ENCODE measurements at regions not wholly inside any gene's neighbourhood (a gene's known extent, or its start where the extent isn't known, plus 50 kb on each side); places are given as distances from the start of the nearest gene placed in this dataset.

DNA sequence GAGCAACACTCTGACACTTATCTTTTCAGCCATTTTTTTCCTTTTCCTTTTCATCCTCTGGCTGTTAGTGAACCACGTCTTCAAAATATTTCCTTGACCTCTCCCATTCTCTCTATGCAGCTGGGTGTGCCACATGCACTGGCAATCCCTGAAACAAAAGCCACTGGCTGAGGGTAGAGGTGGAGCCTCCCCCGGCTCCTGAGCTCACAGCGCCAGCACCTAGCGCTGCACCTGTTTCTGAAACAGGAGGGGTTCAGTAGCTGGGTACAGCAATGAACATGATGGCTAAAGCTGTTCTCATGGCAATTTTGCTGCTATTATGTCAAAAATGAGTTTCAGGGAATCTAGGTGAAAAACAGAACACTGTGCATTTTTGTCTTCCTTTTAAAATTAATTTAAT is 314.7 kb upstream of the ATP10A start:
- DNase-seq (ENCODE audit: low read depth in 1 of 2, low spot score in 1 of 2): no peak
- Histone ChIP-seq H3K27me3 (ENCODE audit: insufficient read depth, poor library complexity, severe bottlenecking) (no peaks in the 10 kb centered on the region), H3K4me3 (replicated peaks; ENCODE audit: insufficient read depth, low read length) (no peak overlapping the region), H3K27ac (replicated peaks) (no peak overlapping the region)
- TF ChIP-seq GABPA (IDR thresholded peaks at IDR 0.05; ENCODE audit: low read depth): no peak
- no peak for TF ChIP-seq SPI1 (IDR thresholded peaks at IDR 0.05; ENCODE audit: borderline replicate concordance, low read depth)
- TF ChIP-seq, protein P1, sequence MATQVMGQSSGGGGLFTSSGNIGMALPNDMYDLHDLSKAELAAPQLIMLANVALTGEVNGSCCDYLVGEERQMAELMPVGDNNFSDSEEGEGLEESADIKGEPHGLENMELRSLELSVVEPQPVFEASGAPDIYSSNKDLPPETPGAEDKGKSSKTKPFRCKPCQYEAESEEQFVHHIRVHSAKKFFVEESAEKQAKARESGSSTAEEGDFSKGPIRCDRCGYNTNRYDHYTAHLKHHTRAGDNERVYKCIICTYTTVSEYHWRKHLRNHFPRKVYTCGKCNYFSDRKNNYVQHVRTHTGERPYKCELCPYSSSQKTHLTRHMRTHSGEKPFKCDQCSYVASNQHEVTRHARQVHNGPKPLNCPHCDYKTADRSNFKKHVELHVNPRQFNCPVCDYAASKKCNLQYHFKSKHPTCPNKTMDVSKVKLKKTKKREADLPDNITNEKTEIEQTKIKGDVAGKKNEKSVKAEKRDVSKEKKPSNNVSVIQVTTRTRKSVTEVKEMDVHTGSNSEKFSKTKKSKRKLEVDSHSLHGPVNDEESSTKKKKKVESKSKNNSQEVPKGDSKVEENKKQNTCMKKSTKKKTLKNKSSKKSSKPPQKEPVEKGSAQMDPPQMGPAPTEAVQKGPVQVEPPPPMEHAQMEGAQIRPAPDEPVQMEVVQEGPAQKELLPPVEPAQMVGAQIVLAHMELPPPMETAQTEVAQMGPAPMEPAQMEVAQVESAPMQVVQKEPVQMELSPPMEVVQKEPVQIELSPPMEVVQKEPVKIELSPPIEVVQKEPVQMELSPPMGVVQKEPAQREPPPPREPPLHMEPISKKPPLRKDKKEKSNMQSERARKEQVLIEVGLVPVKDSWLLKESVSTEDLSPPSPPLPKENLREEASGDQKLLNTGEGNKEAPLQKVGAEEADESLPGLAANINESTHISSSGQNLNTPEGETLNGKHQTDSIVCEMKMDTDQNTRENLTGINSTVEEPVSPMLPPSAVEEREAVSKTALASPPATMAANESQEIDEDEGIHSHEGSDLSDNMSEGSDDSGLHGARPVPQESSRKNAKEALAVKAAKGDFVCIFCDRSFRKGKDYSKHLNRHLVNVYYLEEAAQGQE (IDR thresholded peaks at IDR 0.05; ENCODE audit: insufficient replicate concordance, low read depth): no peak
- TF ChIP-seq POLR2AphosphoS5 (IDR thresholded peaks at IDR 0.05; ENCODE audit: low read depth): no peak
- TF ChIP-seq, protein P2, sequence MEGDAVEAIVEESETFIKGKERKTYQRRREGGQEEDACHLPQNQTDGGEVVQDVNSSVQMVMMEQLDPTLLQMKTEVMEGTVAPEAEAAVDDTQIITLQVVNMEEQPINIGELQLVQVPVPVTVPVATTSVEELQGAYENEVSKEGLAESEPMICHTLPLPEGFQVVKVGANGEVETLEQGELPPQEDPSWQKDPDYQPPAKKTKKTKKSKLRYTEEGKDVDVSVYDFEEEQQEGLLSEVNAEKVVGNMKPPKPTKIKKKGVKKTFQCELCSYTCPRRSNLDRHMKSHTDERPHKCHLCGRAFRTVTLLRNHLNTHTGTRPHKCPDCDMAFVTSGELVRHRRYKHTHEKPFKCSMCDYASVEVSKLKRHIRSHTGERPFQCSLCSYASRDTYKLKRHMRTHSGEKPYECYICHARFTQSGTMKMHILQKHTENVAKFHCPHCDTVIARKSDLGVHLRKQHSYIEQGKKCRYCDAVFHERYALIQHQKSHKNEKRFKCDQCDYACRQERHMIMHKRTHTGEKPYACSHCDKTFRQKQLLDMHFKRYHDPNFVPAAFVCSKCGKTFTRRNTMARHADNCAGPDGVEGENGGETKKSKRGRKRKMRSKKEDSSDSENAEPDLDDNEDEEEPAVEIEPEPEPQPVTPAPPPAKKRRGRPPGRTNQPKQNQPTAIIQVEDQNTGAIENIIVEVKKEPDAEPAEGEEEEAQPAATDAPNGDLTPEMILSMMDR (IDR thresholded peaks at IDR 0.05; ENCODE audit: insufficient read depth, low read length): no peak

DNA sequence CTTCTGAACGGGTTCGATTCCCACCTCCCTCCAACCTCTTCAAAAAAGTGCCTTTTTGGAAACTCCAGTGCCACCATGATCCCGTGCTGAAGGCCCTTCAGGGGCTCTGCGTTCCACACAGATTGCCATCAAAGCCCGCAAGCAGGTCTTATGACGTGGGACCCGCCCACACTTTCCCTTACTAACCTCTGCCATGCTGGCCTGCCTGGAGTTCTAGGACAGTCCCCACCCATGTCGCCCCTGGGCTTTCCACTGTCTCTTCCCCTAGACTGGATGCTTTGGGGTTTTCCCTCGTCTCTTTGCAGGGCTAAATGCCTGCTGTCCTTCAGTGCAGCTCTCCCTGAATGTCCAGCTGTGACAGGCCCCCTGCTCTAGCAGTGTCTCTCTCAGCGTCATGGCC is 313.7 kb upstream of the ATP10A start:
- no peaks in the 10 kb centered on the region for H3K27me3 ChIP-seq (ENCODE audit: insufficient read depth, poor library complexity, severe bottlenecking)
- TF ChIP-seq SPI1 (IDR thresholded peaks at IDR 0.05; ENCODE audit: borderline replicate concordance, low read depth): no peak
- no peak for TF ChIP-seq GABPA (IDR thresholded peaks at IDR 0.05; ENCODE audit: low read depth)
- TF ChIP-seq POLR2AphosphoS5 (IDR thresholded peaks at IDR 0.05; ENCODE audit: low read depth): no peak
- TF ChIP-seq, protein P2 (IDR thresholded peaks at IDR 0.05; ENCODE audit: insufficient read depth, low read length): no peak
- TF ChIP-seq, protein P1 (IDR thresholded peaks at IDR 0.05; ENCODE audit: insufficient replicate concordance, low read depth): no peak
- no peak for DNase-seq (ENCODE audit: low read depth in 1 of 2, low spot score in 1 of 2)
- H3K27ac ChIP-seq (replicated peaks): no peak overlapping the region
- no peak overlapping the region for H3K4me3 ChIP-seq (replicated peaks; ENCODE audit: insufficient read depth, low read length)

- DNase-seq (ENCODE audit: low read depth in 1 of 2, low spot score in 1 of 2): no peak
- Histone ChIP-seq H3K27ac (replicated peaks) (no peak overlapping the region), H3K27me3 (ENCODE audit: insufficient read depth, poor library complexity, severe bottlenecking) (no peaks in the 10 kb centered on the region), H3K4me3 (replicated peaks; ENCODE audit: insufficient read depth, low read length) (no peak overlapping the region)
- TF ChIP-seq GABPA (IDR thresholded peaks at IDR 0.05; ENCODE audit: low read depth) (no peak), POLR2AphosphoS5 (IDR thresholded peaks at IDR 0.05; ENCODE audit: low read depth) (no peak), SPI1 (IDR thresholded peaks at IDR 0.05; ENCODE audit: borderline replicate concordance, low read depth) (no peak)
- TF ChIP-seq, protein P2 (IDR thresholded peaks at IDR 0.05; ENCODE audit: insufficient read depth, low read length): no peak
- TF ChIP-seq, protein P1 (IDR thresholded peaks at IDR 0.05; ENCODE audit: insufficient replicate concordance, low read depth): no peak
Measured at GRCh38 chr15:26171266-26171665, 308.1 kb upstream of the ATP10A start.

Measured in HL-60 (cell line).